SK-N-SH treated with all-trans-retinoic acid at 6 μM for 48 hours (cell line): ENCODE measurements at regions not wholly inside any gene's neighbourhood (a gene's known extent, or its start where the extent isn't known, plus 50 kb on each side); places are given as distances from the start of the nearest gene placed in this dataset.

Source experiments
- ATAC-seq: fragments of 200-7000 bp; cut with Tn5 transposase; 3 replicates; pipeline ENCODE4 v1.9.1; 2020; ENCODE audit warnings: mild to moderate bottlenecking, moderate library complexity
- ARNTL ChIP-seq: fragments of 450-650 bp; formaldehyde crosslinking; IDR thresholded peaks from 2 replicates; pipeline ENCODE4 v1.5.0; 2020; ENCODE audit warnings: low read depth, mild to moderate bottlenecking, moderate library complexity, borderline replicate concordance
- BACH2 ChIP-seq: fragments of 250-450 bp; sonication (Bioruptor Pico); IDR thresholded peaks from 2 replicates; pipeline ENCODE4 v1.9.0; 2021; ENCODE audit warnings: mild to moderate bottlenecking, borderline replicate concordance
- CSDC2 ChIP-seq: fragments of 250-450 bp; sonication (Bioruptor Pico); IDR thresholded peaks from 2 replicates; pipeline ENCODE4 v1.5.0; 2020; ENCODE audit warnings: mild to moderate bottlenecking, moderate library complexity
- ESRRG ChIP-seq: fragments of 250-450 bp; sonication (Bioruptor Pico); IDR thresholded peaks from 2 replicates; pipeline ENCODE4 v1.6.1; 2021; ENCODE audit warnings: mild to moderate bottlenecking
- GLIS3 ChIP-seq: fragments of 250-450 bp; sonication (Bioruptor Pico); IDR thresholded peaks from 2 replicates; pipeline ENCODE4 v1.5.0; 2020; ENCODE audit warnings: mild to moderate bottlenecking, moderate library complexity
- OSR1 ChIP-seq: fragments of 250-450 bp; sonication (Bioruptor Pico); IDR thresholded peaks from 2 replicates; pipeline ENCODE4 v1.8.0; 2022; ENCODE audit warnings: moderate library complexity, mild to moderate bottlenecking, inconsistent platforms
- PPARA ChIP-seq: fragments of 250-450 bp; sonication (Bioruptor Pico); IDR thresholded peaks from 2 replicates; pipeline ENCODE4 v1.5.0; 2020; ENCODE audit warnings: mild to moderate bottlenecking, borderline replicate concordance
- RARB ChIP-seq: fragments of 250-450 bp; sonication (Bioruptor Pico); IDR thresholded peaks from 2 replicates; pipeline ENCODE4 v1.8.0; 2021; ENCODE audit warnings: mild to moderate bottlenecking, moderate library complexity
- SNAI2 ChIP-seq: fragments of 250-450 bp; sonication (Bioruptor Pico); IDR thresholded peaks from 2 replicates; pipeline ENCODE4 v1.5.0; 2020; ENCODE audit warnings: mild to moderate bottlenecking, moderate library complexity
- TCF4 ChIP-seq: fragments of 250-450 bp; sonication (Bioruptor Pico); IDR thresholded peaks from 2 replicates; pipeline ENCODE4 v1.8.0; 2021; ENCODE audit warnings: mild to moderate bottlenecking, moderate library complexity, borderline replicate concordance
- TOX ChIP-seq: fragments of 250-450 bp; sonication (Bioruptor Pico); IDR thresholded peaks from 2 replicates; pipeline ENCODE4 v1.8.0; 2021; ENCODE audit warnings: mild to moderate bottlenecking, moderate library complexity, borderline replicate concordance
- ZC3H10 ChIP-seq: fragments of 250-450 bp; sonication (Bioruptor Pico); IDR thresholded peaks from 2 replicates; pipeline ENCODE4 v1.5.1; 2021; ENCODE audit warnings: mild to moderate bottlenecking, moderate library complexity
- ZFP30 ChIP-seq: fragments of 450-650 bp; formaldehyde crosslinking; IDR thresholded peaks from 2 replicates; pipeline ENCODE4 v1.5.0; 2022; ENCODE audit warnings: mild to moderate bottlenecking, moderate library complexity
- ZNF565 ChIP-seq: fragments of 450-650 bp; formaldehyde crosslinking; conservative IDR thresholded peaks from 2 replicates; pipeline ENCODE4 v1.5.0; 2020; ENCODE audit warnings: low read depth, mild to moderate bottlenecking, moderate library complexity
- ZNF8 ChIP-seq: fragments of 450-650 bp; formaldehyde crosslinking; IDR thresholded peaks from 2 replicates; pipeline ENCODE4 v1.5.0; 2020; ENCODE audit warnings: mild to moderate bottlenecking, moderate library complexity
- TF ChIP-seq, protein P1 (sequence below): fragments of 250-450 bp; sonication (Bioruptor Pico); IDR thresholded peaks from 2 replicates; pipeline ENCODE4 v1.8.0; 2020; ENCODE audit warnings: mild to moderate bottlenecking, moderate library complexity, borderline replicate concordance
- TF ChIP-seq, protein P2 (sequence below): fragments of 250-450 bp; sonication (Bioruptor Pico); IDR thresholded peaks from 2 replicates; pipeline ENCODE4 v1.8.0; 2021; ENCODE audit warnings: low read depth, mild to moderate bottlenecking, moderate library complexity, borderline replicate concordance
- TF ChIP-seq, protein P3 (sequence below): fragments of 250-450 bp; sonication (Bioruptor Pico); IDR thresholded peaks from 2 replicates; pipeline ENCODE4 v1.5.1; 2021; ENCODE audit warnings: mild to moderate bottlenecking, moderate library complexity
- TF ChIP-seq, protein P4 (sequence below): fragments of 250-450 bp; sonication (Bioruptor Pico); IDR thresholded peaks from 2 replicates; pipeline ENCODE4 v1.5.1; 2020; ENCODE audit warnings: low read depth, mild to moderate bottlenecking, moderate library complexity
- TF ChIP-seq, protein P5 (sequence below): fragments of 250-450 bp; sonication (Bioruptor Pico); IDR thresholded peaks from 2 replicates; pipeline ENCODE4 v1.5.0; 2020; ENCODE audit warnings: mild to moderate bottlenecking, moderate library complexity

DNA sequence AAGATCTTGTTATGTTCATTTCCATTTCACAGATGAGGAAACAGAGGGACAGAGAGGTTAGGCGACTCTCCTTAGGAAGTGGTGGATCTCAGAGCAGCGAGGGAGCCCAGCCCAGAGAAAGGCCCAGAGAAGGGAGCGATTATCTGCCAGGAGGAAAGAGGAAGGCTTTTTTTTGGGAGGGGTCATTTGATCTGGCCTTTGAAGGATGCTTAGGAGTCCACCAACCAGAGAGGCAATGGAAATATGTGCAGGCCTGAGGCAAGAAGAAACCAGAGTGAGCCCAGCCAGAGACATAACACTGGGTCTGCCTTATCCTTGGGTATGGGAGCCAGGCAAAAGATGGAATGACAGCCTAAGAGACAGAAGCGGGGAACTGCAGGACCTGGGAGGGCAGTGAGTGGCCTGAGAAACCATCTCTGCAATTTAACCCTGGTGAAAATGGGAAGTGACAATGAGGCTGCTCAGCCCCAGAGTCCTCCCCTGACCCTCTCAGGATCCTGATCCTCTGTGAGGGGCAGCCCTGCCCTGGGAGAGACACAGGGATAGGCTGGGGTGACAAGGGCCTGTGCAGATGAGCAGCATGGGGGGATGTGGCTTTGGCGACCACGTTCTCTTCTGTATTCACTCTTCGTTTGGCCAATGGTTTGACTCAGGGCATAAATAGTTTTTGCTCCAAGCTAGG is 163.2 kb downstream of the WNT7A start:
- no peak for TF ChIP-seq CSDC2 (CRISPR knock-in tag)
- no peak for TF ChIP-seq ZC3H10 (CRISPR knock-in tag)
- TF ChIP-seq, protein P1, sequence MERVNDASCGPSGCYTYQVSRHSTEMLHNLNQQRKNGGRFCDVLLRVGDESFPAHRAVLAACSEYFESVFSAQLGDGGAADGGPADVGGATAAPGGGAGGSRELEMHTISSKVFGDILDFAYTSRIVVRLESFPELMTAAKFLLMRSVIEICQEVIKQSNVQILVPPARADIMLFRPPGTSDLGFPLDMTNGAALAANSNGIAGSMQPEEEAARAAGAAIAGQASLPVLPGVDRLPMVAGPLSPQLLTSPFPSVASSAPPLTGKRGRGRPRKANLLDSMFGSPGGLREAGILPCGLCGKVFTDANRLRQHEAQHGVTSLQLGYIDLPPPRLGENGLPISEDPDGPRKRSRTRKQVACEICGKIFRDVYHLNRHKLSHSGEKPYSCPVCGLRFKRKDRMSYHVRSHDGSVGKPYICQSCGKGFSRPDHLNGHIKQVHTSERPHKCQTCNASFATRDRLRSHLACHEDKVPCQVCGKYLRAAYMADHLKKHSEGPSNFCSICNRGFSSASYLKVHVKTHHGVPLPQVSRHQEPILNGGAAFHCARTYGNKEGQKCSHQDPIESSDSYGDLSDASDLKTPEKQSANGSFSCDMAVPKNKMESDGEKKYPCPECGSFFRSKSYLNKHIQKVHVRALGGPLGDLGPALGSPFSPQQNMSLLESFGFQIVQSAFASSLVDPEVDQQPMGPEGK = no peak
- TF ChIP-seq, protein P2, sequence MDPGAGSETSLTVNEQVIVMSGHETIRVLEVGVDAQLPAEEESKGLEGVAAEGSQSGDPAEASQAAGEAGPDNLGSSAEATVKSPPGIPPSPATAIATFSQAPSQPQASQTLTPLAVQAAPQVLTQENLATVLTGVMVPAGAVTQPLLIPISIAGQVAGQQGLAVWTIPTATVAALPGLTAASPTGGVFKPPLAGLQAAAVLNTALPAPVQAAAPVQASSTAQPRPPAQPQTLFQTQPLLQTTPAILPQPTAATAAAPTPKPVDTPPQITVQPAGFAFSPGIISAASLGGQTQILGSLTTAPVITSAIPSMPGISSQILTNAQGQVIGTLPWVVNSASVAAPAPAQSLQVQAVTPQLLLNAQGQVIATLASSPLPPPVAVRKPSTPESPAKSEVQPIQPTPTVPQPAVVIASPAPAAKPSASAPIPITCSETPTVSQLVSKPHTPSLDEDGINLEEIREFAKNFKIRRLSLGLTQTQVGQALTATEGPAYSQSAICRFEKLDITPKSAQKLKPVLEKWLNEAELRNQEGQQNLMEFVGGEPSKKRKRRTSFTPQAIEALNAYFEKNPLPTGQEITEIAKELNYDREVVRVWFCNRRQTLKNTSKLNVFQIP = no peak
- no peak for TF ChIP-seq ZNF8 (CRISPR knock-in tag)
- TF ChIP-seq ESRRG (CRISPR knock-in tag) = no peak
- TF ChIP-seq ARNTL = no peak
- TF ChIP-seq RARB (CRISPR knock-in tag) = no peak
- TF ChIP-seq, protein P3, sequence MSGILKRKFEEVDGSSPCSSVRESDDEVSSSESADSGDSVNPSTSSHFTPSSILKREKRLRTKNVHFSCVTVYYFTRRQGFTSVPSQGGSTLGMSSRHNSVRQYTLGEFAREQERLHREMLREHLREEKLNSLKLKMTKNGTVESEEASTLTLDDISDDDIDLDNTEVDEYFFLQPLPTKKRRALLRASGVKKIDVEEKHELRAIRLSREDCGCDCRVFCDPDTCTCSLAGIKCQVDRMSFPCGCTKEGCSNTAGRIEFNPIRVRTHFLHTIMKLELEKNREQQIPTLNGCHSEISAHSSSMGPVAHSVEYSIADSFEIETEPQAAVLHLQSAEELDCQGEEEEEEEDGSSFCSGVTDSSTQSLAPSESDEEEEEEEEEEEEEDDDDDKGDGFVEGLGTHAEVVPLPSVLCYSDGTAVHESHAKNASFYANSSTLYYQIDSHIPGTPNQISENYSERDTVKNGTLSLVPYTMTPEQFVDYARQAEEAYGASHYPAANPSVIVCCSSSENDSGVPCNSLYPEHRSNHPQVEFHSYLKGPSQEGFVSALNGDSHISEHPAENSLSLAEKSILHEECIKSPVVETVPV (CRISPR knock-in tag) = no peak
- no peak for TF ChIP-seq TCF4
- TF ChIP-seq TOX = no peak
- TF ChIP-seq ZNF565 = no peak
- TF ChIP-seq GLIS3 = no peak
- TF ChIP-seq, protein P4, sequence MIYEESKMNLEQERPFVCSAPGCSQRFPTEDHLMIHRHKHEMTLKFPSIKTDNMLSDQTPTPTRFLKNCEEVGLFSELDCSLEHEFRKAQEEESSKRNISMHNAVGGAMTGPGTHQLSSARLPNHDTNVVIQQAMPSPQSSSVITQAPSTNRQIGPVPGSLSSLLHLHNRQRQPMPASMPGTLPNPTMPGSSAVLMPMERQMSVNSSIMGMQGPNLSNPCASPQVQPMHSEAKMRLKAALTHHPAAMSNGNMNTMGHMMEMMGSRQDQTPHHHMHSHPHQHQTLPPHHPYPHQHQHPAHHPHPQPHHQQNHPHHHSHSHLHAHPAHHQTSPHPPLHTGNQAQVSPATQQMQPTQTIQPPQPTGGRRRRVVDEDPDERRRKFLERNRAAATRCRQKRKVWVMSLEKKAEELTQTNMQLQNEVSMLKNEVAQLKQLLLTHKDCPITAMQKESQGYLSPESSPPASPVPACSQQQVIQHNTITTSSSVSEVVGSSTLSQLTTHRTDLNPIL (CRISPR knock-in tag) = no peak
- TF ChIP-seq OSR1 = no peak
- TF ChIP-seq SNAI2 (CRISPR knock-in tag) = no peak
- TF ChIP-seq ZFP30 = no peak
- TF ChIP-seq, protein P5, sequence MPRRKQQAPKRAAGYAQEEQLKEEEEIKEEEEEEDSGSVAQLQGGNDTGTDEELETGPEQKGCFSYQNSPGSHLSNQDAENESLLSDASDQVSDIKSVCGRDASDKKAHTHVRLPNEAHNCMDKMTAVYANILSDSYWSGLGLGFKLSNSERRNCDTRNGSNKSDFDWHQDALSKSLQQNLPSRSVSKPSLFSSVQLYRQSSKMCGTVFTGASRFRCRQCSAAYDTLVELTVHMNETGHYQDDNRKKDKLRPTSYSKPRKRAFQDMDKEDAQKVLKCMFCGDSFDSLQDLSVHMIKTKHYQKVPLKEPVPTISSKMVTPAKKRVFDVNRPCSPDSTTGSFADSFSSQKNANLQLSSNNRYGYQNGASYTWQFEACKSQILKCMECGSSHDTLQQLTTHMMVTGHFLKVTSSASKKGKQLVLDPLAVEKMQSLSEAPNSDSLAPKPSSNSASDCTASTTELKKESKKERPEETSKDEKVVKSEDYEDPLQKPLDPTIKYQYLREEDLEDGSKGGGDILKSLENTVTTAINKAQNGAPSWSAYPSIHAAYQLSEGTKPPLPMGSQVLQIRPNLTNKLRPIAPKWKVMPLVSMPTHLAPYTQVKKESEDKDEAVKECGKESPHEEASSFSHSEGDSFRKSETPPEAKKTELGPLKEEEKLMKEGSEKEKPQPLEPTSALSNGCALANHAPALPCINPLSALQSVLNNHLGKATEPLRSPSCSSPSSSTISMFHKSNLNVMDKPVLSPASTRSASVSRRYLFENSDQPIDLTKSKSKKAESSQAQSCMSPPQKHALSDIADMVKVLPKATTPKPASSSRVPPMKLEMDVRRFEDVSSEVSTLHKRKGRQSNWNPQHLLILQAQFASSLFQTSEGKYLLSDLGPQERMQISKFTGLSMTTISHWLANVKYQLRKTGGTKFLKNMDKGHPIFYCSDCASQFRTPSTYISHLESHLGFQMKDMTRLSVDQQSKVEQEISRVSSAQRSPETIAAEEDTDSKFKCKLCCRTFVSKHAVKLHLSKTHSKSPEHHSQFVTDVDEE (CRISPR knock-in tag) = no peak
- ATAC-seq = no peak

DNA sequence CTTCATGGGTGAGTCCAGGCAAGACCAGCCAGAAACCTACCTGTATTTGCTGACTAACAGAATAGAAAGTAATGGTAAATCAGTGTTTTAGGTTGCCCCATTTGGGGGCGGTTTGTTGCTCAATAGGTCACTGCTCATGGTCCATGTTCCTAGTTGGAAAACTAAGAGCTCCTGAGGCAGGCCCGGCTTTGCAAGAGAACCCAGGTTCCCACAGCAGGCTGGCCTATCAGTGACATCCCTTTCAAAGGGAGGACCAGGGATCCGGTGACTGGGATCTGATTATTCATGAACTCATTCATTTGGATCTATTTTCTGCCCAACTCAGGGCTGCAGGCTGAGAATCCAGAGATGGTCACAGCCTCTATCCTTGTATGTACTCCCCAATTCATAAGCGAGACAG is 163.9 kb downstream of the WNT7A start:
- no peak for ATAC-seq
- TF ChIP-seq ZFP30 (no peak), BACH2 (CRISPR knock-in tag) (no peak), PPARA (no peak), GLIS3 (no peak)
- TF ChIP-seq, protein P4 (CRISPR knock-in tag) = no peak
- TF ChIP-seq, protein P2 = no peak
